ENCODE measurements at regions not wholly inside any gene's neighbourhood (a gene's known extent, or its start where the extent isn't known, plus 50 kb on each side); places are given as distances from the start of the nearest gene placed in this dataset.

- no peak for DNase-seq (ENCODE audit: low spot score)
- no peak for TF ChIP-seq CTCF (IDR thresholded peaks at IDR 0.05; ENCODE audit: extremely low read depth, insufficient read depth, missing control alignments)
- in situ Hi-C loops (cut with MboI; ENCODE audit: low pct_unique_long_range_greater_than_20kb, low sequenced_read_pairs, unreplicated experiment) = no loop called here
These were observed 555.2 kb downstream of the PLPP3 start for GRCh38 chr1:56024155-56024554.

- no peak for TF ChIP-seq CTCF (IDR thresholded peaks at IDR 0.05; ENCODE audit: extremely low read depth, insufficient read depth, missing control alignments)
- DNase-seq (ENCODE audit: low spot score) = no peak
- in situ Hi-C loops (cut with MboI; ENCODE audit: low pct_unique_long_range_greater_than_20kb, low sequenced_read_pairs, unreplicated experiment) = no loop called here
These were observed 559.4 kb downstream of the PLPP3 start for GRCh38 chr1:56019922-56020321.

GRCh38 chr1:56019472-56019871 is 559.9 kb downstream of the PLPP3 start:
- in situ Hi-C loops (cut with MboI; ENCODE audit: low pct_unique_long_range_greater_than_20kb, low sequenced_read_pairs, unreplicated experiment) = no loop called here
- no peak for TF ChIP-seq CTCF (IDR thresholded peaks at IDR 0.05; ENCODE audit: extremely low read depth, insufficient read depth, missing control alignments)
- no peak for DNase-seq (ENCODE audit: low spot score)

GRCh38 chr1:56017336-56017735 is 562.0 kb downstream of the PLPP3 start:
- no peak for TF ChIP-seq CTCF (IDR thresholded peaks at IDR 0.05; ENCODE audit: extremely low read depth, insufficient read depth, missing control alignments)
- DNase-seq (ENCODE audit: low spot score) = no peak
- in situ Hi-C loops (cut with MboI; ENCODE audit: low pct_unique_long_range_greater_than_20kb, low sequenced_read_pairs, unreplicated experiment) = no loop called here

GRCh38 chr1:56003846-56004245 is 575.5 kb downstream of the PLPP3 start:
- TF ChIP-seq CTCF (IDR thresholded peaks at IDR 0.05; ENCODE audit: extremely low read depth, insufficient read depth, missing control alignments) = no peak
- in situ Hi-C loops (cut with MboI; ENCODE audit: low pct_unique_long_range_greater_than_20kb, low sequenced_read_pairs, unreplicated experiment) = no loop called here
- DNase-seq (ENCODE audit: low spot score) = no peak

- no peak for TF ChIP-seq CTCF (IDR thresholded peaks at IDR 0.05; ENCODE audit: extremely low read depth, insufficient read depth, missing control alignments)
- no peak for DNase-seq (ENCODE audit: low spot score)
- in situ Hi-C loops (cut with MboI; ENCODE audit: low pct_unique_long_range_greater_than_20kb, low sequenced_read_pairs, unreplicated experiment) = no loop called here
These were observed 577.1 kb downstream of the PLPP3 start for GRCh38 chr1:56002231-56002630.

- TF ChIP-seq CTCF (IDR thresholded peaks at IDR 0.05; ENCODE audit: extremely low read depth, insufficient read depth, missing control alignments) = no peak
- no peak for DNase-seq (ENCODE audit: low spot score)
- in situ Hi-C loops (cut with MboI; ENCODE audit: low pct_unique_long_range_greater_than_20kb, low sequenced_read_pairs, unreplicated experiment) = no loop called here
These were observed 578.9 kb downstream of the PLPP3 start for GRCh38 chr1:56000424-56000823.
